ENCODE measurements at regions not wholly inside any gene's neighbourhood (a gene's known extent, or its start where the extent isn't known, plus 50 kb on each side); places are given as distances from the start of the nearest gene placed in this dataset.
"Not testable (repeated sequence)": the region's sequence is repeated elsewhere in the genome, so short reads cannot be mapped to it uniquely, and the experiment has no call there.

DNA sequence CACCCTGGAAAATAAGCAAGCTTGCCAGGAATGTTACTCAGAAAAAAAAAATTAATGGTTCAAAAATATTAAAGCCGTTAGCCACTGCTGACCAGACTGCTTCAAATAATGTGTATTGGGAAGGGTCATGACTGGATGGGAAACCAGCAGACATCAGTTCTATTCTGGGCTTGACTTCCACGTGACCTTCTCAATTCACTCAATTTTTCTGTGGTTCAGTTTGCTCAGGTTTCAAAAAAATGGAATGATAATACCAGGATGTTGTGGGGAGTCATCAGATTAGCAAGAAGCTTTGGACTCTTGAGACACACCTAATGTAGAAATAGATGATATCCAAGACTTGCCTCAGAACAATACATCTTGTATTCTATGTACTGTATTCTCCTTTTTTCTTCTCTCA lies 541.9 kb upstream of the BOD1L1 start:
- in situ Hi-C loops (cut with HindIII; ENCODE audit: low sequenced_read_pairs) = no loop called here
- DNase-seq (ENCODE audit: low spot score) = no peak

DNA sequence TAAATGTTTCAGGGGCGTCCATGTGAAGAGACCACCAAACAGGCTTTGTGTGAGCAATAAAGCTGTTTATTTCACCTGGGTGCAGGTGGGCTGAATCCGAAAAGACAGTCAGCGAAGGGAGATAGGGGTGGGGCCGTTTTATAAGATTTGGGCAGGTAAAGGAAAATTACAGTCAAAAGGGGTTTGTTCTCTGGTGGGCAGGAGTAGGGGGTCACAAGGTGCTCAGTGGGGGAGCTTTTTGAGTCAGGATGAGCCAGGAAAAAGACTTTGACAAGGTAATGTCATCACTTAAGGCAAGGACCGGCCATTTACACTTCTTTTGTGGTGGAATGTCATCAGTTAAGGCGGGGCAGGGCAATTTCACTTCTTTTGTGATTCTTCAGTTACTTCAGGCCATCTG lies 542.4 kb upstream of the BOD1L1 start:
- in situ Hi-C loops (cut with HindIII; ENCODE audit: low sequenced_read_pairs) = not testable (repeated sequence)

DNA sequence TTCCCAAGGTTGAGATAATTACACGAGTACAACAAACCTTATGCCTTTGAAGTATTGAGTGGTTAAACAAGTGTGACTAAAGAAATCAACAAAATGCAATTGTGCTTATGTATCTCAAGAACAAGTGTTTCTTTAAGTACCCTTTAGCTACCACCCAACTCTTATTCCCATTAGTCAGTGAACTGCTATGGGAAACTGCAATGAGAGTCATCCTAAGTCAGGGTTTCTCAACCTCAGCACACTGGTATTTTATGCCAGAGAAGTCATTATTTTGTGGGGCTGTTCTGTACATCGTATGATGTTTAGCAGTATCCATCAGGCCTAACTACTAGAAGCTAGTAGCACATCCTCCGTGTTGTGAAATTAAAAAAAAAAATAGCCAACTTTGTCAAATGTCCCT lies 549.1 kb upstream of the BOD1L1 start:
- in situ Hi-C loops (cut with HindIII; ENCODE audit: low sequenced_read_pairs) = no loop called here
- no peak for DNase-seq (ENCODE audit: low spot score)

More for the DNA sequence above, 542.4 kb upstream of the BOD1L1 start:
- DNase-seq (ENCODE audit: low spot score) = not testable (repeated sequence)

DNA sequence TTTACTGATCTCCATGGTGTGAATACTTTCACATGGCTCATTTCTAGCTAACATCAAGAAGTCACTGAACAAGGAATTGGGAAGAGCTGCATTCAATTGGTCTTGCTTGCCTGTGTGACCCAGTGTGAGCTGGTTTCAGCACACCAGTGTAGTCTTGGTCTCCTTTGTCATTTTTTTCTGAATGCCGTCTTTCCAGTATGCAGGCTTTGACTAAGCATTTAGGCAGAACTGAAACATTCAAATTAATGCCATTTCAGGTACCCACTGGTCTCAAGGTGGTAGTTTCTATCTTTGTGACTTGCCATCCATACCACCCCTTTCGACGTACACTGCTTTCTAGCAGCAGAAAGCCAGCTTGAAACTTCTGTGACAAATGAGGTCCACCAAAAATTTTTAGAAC lies 550.5 kb upstream of the BOD1L1 start:
- in situ Hi-C loops (cut with HindIII; ENCODE audit: low sequenced_read_pairs) = no loop called here
- no peak for DNase-seq (ENCODE audit: low spot score)

DNA sequence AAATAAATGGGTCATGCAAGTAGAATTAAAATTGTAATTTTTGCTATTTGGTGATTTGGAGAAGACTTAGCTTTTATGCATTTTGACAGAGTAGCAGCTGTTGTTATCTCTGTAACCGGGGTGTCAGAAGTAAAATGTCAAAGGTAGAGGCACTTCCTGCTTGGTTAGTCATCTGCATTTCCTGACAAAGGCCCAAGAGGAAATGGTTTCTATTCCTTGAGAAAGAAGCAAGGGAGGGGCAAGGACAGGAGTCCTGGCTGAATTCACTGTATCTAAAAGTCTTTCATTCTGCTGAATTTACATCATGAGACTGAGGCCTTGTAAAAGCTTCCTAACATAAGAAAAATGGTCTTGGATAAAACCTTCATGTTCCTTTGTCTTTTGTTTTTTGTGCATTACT lies 550.9 kb upstream of the BOD1L1 start:
- DNase-seq (ENCODE audit: low spot score) = no peak
- in situ Hi-C loops (cut with HindIII; ENCODE audit: low sequenced_read_pairs) = no loop called here

DNA sequence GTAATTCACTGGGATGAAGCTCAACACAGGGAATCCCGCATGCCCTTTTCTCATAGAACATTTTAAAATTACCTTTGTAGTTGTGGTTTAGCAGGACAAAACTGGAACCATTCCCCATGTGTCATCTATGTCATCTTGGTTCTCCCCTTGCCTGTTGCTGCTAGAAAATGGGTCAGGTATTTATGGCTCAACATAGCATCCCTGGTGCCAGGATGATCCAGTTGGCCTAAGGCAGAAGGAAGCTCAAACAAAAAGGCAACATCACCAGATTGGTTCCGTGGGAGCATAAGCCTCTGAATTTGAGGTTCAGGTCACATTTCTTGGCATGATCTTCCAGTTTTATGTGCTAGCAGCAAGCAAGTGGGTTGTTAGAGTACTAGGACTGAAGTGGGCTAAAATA lies 552.6 kb upstream of the BOD1L1 start:
- peak; percentile 95 for DNase-seq (ENCODE audit: low spot score)
- in situ Hi-C loops (cut with HindIII; ENCODE audit: low sequenced_read_pairs) = no loop called here

DNA sequence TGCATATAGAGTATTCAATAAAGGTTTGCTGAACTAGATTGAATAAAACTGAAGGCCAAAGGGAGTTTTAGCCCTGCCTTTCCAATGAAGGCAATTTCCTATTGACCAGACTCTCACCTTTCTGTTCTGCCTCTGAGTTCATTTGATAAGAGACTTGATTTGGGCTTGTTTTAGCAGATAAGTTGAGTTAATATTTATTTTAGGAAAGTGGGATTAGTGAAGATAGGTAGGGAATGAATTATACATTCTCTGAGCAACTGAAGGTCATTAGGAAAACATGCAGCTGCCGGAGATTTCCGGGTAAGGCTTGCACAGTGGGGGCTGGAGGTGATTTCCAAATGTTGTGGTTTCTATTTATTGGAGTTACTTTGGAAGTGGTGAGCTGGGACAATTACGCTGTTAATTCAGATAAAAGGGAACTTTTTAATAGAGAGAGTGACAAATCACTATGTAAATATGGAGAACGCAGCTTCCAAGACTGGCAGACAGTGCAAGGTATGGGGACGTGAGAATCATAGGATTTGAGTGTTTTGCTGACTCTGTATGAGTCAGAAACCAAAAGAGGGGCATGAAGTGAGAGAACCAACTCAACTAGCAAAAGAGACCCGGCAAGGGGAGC lies 553.6 kb upstream of the BOD1L1 start:
- no peak for DNase-seq (ENCODE audit: low spot score)
- in situ Hi-C loops (cut with HindIII; ENCODE audit: low sequenced_read_pairs) = no loop called here

DNA sequence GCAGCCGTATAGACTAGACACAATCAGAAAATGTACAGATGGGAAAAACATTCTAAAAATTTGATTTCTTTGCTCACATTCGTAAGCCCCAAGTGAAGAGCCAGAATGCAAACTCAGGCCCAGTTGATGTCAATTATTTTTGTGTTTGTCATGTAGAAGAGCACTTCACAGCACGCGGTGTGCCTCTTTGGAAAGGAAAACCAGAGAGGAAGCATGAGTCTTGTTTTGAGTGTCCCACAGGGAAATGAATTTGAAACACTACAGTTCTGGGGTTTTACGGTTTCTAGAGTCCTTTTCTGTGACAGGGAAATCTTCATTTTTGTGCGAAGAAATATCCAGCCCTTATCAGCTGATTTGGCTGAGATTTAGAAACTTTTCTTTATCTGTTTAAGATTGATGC lies 554.6 kb upstream of the BOD1L1 start:
- in situ Hi-C loops (cut with HindIII; ENCODE audit: low sequenced_read_pairs) = no loop called here

DNA sequence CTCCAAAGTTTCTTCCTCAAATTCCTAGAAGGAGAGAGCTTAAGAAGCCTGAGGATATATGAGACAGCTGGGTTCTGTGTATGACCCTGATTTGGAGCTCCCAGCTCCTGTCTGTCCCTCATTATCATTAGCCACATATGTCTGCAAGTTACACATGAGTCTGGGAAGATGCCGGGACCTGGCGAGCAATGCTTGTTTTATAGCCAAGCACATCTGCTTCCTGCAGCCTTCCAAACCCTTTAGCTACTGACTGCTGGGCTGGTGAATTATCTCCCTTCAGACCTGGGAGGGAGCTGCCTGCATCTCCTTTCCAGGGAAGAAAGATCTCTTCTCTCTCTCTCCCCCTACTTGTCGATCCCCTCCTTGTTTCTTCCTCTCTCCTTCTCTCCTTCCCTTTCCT lies 556.7 kb upstream of the BOD1L1 start:
- peak; percentile 12 for DNase-seq (ENCODE audit: low spot score)
- in situ Hi-C loops (cut with HindIII; ENCODE audit: low sequenced_read_pairs) = no loop called here

More for the DNA sequence above, 554.6 kb upstream of the BOD1L1 start:
- no peak for DNase-seq (ENCODE audit: low spot score)

DNA sequence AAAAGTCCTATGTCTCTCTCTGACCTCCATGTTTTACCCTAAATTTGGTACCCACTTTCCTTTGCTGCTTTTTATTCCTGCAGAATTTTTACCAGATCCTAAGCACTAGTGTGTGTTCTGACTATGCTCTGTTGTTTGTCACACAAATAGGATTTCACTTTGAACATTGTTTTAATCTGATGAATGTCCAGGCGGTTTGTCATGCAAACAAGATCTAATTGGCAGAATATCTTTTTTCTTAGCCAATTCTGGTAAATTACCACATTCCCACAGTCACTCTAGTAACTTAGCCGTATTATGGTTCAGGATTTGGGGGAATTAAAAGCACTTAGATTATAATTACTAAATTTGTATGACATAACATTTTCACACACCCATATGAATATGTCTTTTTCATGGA lies 557.2 kb upstream of the BOD1L1 start:
- DNase-seq (ENCODE audit: low spot score) = no peak
- in situ Hi-C loops (cut with HindIII; ENCODE audit: low sequenced_read_pairs) = no loop called here

DNA sequence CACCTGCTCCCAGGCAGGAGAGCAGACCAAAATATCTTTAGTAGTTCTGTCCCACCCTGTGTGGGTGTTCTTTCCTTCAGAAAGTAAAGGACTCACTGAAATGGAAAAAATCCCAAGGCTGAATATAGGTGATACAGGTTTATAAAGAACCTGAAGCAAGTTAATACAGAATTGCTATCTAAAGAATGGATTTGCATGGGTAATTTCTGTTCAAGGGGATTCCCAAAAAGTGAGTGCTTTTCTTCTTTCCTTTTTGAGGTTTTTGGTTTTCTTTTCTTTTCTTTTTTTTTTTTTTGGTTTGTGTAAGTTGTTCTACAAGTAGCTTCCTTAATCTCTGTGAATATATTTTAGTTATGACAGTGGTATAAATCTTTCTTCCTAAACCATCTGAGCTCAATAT lies 560.7 kb upstream of the BOD1L1 start:
- in situ Hi-C loops (cut with HindIII; ENCODE audit: low sequenced_read_pairs) = no loop called here
- DNase-seq (ENCODE audit: low spot score) = no peak

DNA sequence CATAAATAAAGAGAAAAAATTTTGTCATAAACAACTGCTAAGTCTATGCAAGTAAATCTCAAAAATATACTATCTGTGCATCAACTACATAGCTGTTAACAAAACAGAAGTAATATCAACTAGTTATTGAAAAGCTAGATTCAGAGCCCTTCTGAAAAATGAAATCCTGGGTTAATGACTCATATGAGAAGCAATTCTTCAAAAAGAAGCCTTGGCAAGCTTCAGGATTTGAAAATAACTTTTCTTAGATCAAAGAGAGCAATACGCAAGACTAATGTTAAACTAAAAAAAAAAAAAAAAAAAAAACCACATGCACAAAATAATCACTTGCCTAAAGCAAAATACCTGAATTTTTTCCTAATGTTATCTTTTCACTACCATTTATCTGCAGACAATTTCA lies 566.1 kb upstream of the BOD1L1 start:
- DNase-seq (ENCODE audit: low spot score) = no peak
- in situ Hi-C loops (cut with HindIII; ENCODE audit: low sequenced_read_pairs) = no loop called here

DNA sequence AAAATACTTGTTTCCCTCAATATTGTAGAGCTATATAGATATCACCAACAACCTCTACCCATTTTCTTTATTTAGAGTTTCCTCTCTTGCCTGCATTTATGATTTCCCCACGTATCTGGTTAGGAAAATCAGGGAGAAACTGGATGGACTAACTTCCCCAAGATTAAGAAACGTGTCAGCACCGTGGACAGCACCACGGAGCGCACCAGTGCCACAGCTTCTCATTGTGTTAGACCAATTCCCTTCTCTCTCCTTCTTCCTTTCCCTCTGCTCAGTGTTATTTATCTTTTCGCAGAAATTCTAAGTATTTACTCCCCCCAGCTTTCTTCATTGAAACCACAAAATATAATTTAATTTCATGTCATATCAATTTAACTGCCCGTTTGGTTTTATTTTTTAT lies 568.6 kb upstream of the BOD1L1 start:
- in situ Hi-C loops (cut with HindIII; ENCODE audit: low sequenced_read_pairs) = no loop called here
- DNase-seq (ENCODE audit: low spot score) = no peak

DNA sequence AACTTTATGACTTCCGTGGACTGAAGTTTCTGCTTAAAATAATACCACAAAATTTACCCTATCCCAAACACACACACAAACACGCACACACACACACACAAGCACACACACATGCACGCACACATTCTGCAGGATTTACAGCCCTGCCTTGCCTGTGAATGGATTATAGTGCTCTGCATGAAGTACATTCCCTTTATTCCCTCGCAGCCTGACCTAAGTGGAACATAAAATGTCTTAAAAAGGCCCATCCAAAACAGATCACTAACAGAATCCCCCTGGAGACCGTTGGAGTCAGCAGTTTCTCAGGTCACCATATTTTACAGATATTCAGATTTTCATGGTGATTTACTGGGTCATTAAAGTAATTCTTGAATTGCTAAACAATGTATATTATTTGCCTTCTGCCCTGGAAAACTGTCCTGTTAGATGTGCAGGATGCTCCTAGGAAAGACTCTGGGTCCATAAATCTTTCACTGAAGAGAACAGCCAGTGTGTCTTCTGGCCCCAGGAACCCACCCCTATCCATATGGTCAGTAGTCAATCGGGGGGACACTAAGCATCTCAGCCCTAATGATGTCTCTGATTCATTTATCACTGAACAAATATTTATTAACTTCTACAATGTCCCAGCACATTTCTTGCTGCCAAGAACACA lies 587.7 kb upstream of the BOD1L1 start:
- in situ Hi-C loops (cut with HindIII; ENCODE audit: low sequenced_read_pairs) = no loop called here
- DNase-seq (ENCODE audit: low spot score) = no peak

DNA sequence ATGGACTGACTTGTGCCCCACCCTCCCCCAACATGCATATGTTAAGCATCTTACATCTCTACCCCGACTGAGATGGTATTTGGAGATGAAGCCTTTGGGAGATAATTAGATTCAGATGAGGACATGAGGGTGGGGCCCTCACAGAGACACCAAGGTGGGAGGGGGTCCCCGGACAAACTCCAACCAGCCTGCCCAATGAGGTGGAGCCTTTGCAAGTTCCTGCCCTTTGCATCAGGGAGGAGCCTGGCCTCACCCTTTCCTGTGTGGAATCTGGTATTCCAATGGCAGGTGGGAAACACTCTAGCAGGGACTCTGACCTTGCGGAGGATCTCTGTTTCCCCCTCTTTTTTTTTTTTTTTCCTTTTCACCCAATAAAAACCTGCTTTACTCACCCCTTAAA lies 589.9 kb upstream of the BOD1L1 start:
- in situ Hi-C loops (cut with HindIII; ENCODE audit: low sequenced_read_pairs) = no loop called here
- no peak for DNase-seq (ENCODE audit: low spot score)

DNA sequence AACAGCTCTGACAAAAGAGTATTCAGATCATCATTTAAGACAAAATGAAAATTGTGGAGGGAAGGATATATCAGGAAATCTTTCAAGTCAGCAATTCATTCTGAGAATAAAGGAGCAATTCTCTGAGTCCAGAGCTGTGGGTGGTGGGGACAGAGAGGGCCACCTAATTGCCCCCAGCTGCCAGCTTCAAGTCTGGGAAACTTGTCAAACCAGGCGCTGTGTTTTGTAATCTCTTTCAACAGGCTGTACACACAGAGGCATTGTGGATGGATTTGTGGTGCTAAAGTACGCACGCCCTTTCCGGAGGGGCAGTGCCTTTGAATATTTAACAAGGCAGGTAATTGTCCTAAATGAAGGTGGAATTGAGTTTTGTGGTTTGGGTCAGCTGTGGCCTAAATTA lies 591.1 kb upstream of the BOD1L1 start:
- in situ Hi-C loops (cut with HindIII; ENCODE audit: low sequenced_read_pairs) = no loop called here

DNA sequence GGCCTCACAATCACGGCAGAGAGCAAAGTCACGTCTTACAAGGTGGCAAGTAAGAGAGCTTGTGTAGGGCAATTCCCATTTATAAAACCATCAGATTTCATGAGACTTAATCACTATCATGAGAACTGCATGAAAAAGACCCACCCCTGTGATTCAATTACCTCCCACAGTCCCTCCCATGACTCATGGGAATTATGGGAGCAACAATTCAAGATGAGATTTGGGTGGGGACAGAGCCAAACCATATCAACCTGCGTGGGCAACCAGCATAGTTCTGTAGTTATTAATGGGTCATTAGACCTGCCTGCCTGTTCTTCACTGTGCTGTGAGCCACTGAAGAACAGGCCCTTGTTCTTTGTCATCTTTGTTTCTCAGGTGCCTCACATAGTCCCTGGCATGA lies 593.7 kb upstream of the BOD1L1 start:
- no peak for DNase-seq (ENCODE audit: low spot score)
- in situ Hi-C loops (cut with HindIII; ENCODE audit: low sequenced_read_pairs) = no loop called here

More for the DNA sequence above, 591.1 kb upstream of the BOD1L1 start:
- peak; percentile 10 for DNase-seq (ENCODE audit: low spot score)

DNA sequence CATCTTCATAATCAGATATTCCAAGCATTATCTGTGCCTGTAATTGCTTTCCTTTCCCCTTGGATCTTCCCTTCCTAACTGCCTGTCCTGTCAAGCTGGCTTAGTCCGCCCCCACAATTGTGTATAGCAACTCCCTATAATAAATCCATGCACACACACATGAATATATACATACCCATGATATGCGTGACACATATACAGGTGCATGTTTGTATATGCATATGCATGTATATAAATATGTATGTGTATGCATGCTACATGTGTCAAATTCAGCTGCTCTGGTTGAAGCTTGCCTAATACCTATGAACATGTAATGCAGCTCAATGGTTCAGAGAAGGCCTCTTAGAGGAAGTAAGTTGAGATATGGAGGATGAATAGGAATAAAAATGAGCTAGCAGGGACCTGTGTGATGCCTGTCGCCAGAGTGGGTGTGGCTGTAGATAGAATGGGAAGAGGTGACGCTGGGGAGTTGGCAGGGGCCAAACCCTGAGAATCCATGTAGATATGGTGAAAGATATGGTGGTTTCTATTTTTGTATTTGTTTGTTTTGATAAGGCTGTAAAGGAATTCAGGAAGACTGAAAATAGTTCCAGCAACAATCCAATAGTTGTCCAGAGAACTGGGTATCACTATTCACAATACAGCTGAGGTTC lies 595.0 kb upstream of the BOD1L1 start:
- in situ Hi-C loops (cut with HindIII; ENCODE audit: low sequenced_read_pairs) = no loop called here
- DNase-seq (ENCODE audit: low spot score) = no peak

DNA sequence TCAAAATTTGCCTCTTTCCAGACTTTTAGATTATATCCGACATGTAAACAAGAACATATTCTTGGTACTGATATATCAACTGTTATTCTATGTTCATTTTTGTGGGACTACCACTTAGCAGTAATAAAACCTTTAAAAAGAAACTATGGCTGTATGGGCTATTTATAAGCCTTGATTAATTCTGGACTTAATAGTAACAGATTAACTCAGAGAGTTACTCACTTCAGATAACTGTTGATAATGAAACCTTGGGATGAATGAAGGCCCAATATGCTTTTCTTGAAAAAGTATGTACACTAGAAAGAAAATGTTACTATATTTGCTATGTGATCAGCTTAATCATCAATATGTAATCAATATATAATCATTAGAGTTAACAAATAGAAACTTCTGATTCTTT lies 595.9 kb upstream of the BOD1L1 start:
- in situ Hi-C loops (cut with HindIII; ENCODE audit: low sequenced_read_pairs) = no loop called here
- no peak for DNase-seq (ENCODE audit: low spot score)

DNA sequence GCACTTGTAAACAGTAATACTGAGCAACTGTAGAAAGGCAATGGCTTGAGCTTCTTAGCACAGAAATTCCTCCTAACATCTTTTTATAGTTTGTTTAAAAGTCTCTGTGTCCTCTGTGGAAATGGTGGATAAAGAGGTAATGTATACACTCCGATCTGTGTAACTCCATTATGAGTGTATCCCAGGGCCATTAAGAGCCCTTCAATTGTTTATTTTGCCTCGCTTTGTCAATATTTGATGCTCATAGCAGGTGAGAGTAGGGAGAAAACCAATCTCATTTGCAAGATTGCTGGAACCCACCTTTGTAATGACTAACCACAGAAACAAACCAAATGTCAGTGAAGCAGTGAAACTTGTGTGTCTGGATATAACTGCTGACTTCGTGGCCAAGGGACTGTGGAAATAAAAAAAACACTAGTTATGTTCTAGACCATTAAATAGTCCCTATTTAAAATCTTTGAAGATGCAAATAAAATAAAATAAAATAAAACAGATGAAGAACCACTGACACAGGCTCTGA lies 598.2 kb upstream of the BOD1L1 start:
- no peak for DNase-seq (ENCODE audit: low spot score)
- in situ Hi-C loops (cut with HindIII; ENCODE audit: low sequenced_read_pairs) = no loop called here

DNA sequence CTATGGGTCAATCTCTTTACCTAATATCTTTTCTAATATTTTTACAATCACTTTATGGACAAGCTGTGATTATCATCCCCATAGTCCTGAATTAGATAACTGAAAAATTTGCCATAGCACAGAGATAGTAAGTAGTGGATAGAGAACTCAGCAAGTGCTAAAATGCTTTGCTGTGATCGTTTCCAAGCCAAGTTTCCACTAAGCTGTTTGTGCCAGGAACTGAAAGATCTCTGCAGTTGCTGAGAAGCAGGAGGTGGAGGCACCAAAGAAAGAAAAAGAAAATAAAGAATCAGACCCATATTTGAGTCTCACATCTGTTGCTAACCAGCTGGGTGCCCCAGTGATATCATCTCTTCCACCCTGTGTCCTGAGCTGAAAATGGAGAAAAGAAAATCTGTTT lies 605.6 kb upstream of the BOD1L1 start:
- in situ Hi-C loops (cut with HindIII; ENCODE audit: low sequenced_read_pairs) = no loop called here
- no peak for DNase-seq (ENCODE audit: low spot score)
